ENCODE measurements at regions not wholly inside any gene's neighbourhood (a gene's known extent, or its start where the extent isn't known, plus 50 kb on each side); places are given as distances from the start of the nearest gene placed in this dataset.
"Not testable (repeated sequence)": the region's sequence is repeated elsewhere in the genome, so short reads cannot be mapped to it uniquely, and the experiment has no call there.

- Mint-ChIP-seq H3K9me3 (ENCODE audit: unreplicated experiment) (no peaks in the 10 kb centered on the region), H3K4me1 (ENCODE audit: unreplicated experiment) (peaks cover 4% of the 10 kb centered on the region), H3K27me3 (ENCODE audit: unreplicated experiment) (peaks cover 2% of the 10 kb centered on the region), H3K27ac (ENCODE audit: unreplicated experiment) (no peak overlapping the region), H3K4me3 (ENCODE audit: unreplicated experiment) (no peak overlapping the region), H3K36me3 (ENCODE audit: low read depth, unreplicated experiment) (no peaks in the 10 kb centered on the region)
- DNase-seq (ENCODE audit: low spot score): no peak
- TF ChIP-seq CTCF (IDR thresholded peaks at IDR 0.05; ENCODE audit: unreplicated experiment): no peak
These were observed 642.8 kb downstream of the EPM2A start for GRCh38 chr6:145092554-145092953.

DNA sequence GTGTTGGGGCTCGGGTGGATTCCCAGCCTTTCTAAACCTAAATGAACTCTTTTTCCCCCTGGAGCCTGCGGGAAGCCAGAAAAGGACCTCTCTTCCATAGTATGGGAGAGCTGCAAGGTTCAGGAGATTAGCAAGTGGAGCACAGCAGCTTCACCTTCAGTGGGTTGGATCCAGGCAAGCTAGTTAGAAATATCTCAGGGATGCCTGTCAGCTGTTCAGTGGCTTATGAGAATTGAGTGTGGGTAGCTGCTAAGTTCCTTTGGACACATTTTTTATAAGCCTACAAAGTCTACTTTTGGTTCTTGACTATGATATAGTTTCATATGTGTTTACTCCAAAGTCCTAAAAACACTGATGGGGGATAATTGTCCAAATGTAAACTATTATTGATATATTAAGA, 642.1 kb downstream of the EPM2A start:
- H3K27me3 Mint-ChIP-seq (ENCODE audit: unreplicated experiment): peaks cover 2% of the 10 kb centered on the region
- H3K4me3 Mint-ChIP-seq (ENCODE audit: unreplicated experiment): no peak overlapping the region
- H3K36me3 Mint-ChIP-seq (ENCODE audit: low read depth, unreplicated experiment): peaks cover 6% of the 10 kb centered on the region
- H3K4me1 Mint-ChIP-seq (ENCODE audit: unreplicated experiment): peaks cover 4% of the 10 kb centered on the region
- TF ChIP-seq CTCF (IDR thresholded peaks at IDR 0.05; ENCODE audit: unreplicated experiment): no peak
- no peak for DNase-seq (ENCODE audit: low spot score)
- no peaks in the 10 kb centered on the region for H3K9me3 Mint-ChIP-seq (ENCODE audit: unreplicated experiment)
- H3K27ac Mint-ChIP-seq (ENCODE audit: unreplicated experiment): no peak overlapping the region

GRCh38 chr6:145096846-145097245, 638.5 kb downstream of the EPM2A start:
- Mint-ChIP-seq H3K4me3 (ENCODE audit: unreplicated experiment) (no peak overlapping the region), H3K27ac (ENCODE audit: unreplicated experiment) (no peak overlapping the region), H3K36me3 (ENCODE audit: low read depth, unreplicated experiment) (peaks cover 8% of the 10 kb centered on the region), H3K9me3 (ENCODE audit: unreplicated experiment) (no peaks in the 10 kb centered on the region), H3K27me3 (ENCODE audit: unreplicated experiment) (no peaks in the 10 kb centered on the region), H3K4me1 (ENCODE audit: unreplicated experiment) (peaks cover 4% of the 10 kb centered on the region)
- TF ChIP-seq CTCF (IDR thresholded peaks at IDR 0.05; ENCODE audit: unreplicated experiment): no peak
- no peak for DNase-seq (ENCODE audit: low spot score)

- not testable (repeated sequence) for H3K4me3 Mint-ChIP-seq (ENCODE audit: unreplicated experiment); H3K4me1 Mint-ChIP-seq (ENCODE audit: unreplicated experiment); H3K27me3 Mint-ChIP-seq (ENCODE audit: unreplicated experiment); H3K9me3 Mint-ChIP-seq (ENCODE audit: unreplicated experiment); H3K27ac Mint-ChIP-seq (ENCODE audit: unreplicated experiment); DNase-seq (ENCODE audit: low spot score); H3K36me3 Mint-ChIP-seq (ENCODE audit: low read depth, unreplicated experiment)
These were observed 637.2 kb downstream of the EPM2A start for GRCh38 chr6:145098127-145098526.

DNA sequence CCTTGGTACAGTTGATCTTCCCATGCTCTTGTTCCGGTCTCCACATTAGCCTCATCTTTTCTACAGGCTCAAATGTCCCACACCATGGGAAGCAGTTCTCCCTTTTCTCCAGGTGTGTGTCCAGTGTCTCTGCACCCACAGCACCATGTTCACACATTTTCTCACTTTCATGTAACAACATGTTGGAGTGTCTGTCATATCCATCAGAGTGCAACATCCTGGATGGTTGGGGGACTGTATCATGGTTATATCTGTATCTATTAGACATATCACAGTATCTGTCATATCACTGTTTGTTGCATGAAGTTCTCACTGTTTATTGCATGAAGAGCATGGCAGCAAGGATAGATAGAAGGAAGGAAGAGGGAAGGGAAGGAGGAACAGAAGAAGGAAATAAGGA, 635.6 kb downstream of the EPM2A start:
- TF ChIP-seq CTCF (IDR thresholded peaks at IDR 0.05; ENCODE audit: unreplicated experiment): no peak

GRCh38 chr6:145110109-145110508, 625.2 kb downstream of the EPM2A start:
- Mint-ChIP-seq H3K9me3 (ENCODE audit: unreplicated experiment) (no peaks in the 10 kb centered on the region), H3K4me1 (ENCODE audit: unreplicated experiment) (peaks cover 11% of the 10 kb centered on the region), H3K27me3 (ENCODE audit: unreplicated experiment) (peaks cover 10% of the 10 kb centered on the region), H3K36me3 (ENCODE audit: low read depth, unreplicated experiment) (peaks cover 6% of the 10 kb centered on the region), H3K4me3 (ENCODE audit: unreplicated experiment) (no peak overlapping the region), H3K27ac (ENCODE audit: unreplicated experiment) (no peak overlapping the region)
- no peak for DNase-seq (ENCODE audit: low spot score)
- TF ChIP-seq CTCF (IDR thresholded peaks at IDR 0.05; ENCODE audit: unreplicated experiment): no peak

More for the DNA sequence above, 635.6 kb downstream of the EPM2A start:
- peaks cover 8% of the 10 kb centered on the region for H3K36me3 Mint-ChIP-seq (ENCODE audit: low read depth, unreplicated experiment)
- H3K9me3 Mint-ChIP-seq (ENCODE audit: unreplicated experiment): no peaks in the 10 kb centered on the region
- H3K4me1 Mint-ChIP-seq (ENCODE audit: unreplicated experiment): peaks cover 4% of the 10 kb centered on the region
- no peaks in the 10 kb centered on the region for H3K27me3 Mint-ChIP-seq (ENCODE audit: unreplicated experiment)
- no peak for DNase-seq (ENCODE audit: low spot score)
- H3K4me3 Mint-ChIP-seq (ENCODE audit: unreplicated experiment): no peak overlapping the region
- H3K27ac Mint-ChIP-seq (ENCODE audit: unreplicated experiment): no peak overlapping the region

DNA sequence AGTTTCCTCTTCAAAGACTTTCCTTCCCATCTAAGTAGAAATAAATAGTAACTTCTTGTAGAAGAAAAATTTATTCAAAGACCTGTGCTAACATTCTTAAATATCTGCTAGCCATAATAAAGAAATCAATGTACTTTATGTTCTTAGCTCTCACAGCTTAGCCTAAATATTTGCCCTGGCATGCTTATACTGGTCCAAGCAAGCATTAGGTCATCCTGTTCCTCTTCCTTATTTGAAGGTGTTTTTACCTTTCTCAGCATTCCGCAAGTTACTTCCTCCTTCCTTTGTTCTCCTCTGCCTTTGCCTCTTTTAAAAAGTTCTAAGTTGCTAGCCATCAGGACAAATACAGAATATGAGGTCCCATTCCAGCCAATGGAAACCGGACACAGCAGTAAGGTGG, 623.9 kb downstream of the EPM2A start:
- not testable (repeated sequence) for DNase-seq (ENCODE audit: low spot score); H3K9me3 Mint-ChIP-seq (ENCODE audit: unreplicated experiment); H3K27ac Mint-ChIP-seq (ENCODE audit: unreplicated experiment); H3K27me3 Mint-ChIP-seq (ENCODE audit: unreplicated experiment); H3K4me3 Mint-ChIP-seq (ENCODE audit: unreplicated experiment); H3K36me3 Mint-ChIP-seq (ENCODE audit: low read depth, unreplicated experiment)
- peaks cover 11% of the 10 kb centered on the region for H3K4me1 Mint-ChIP-seq (ENCODE audit: unreplicated experiment)

Data from endothelial cell (in vitro differentiated cells).